GM19395 (cell line): ENCODE measurements at regions not wholly inside any gene's neighbourhood (a gene's known extent, or its start where the extent isn't known, plus 50 kb on each side); places are given as distances from the start of the nearest gene placed in this dataset.

Experiments used
- ATAC-seq: cut with Tn5 transposase; IDR thresholded peaks from one replicate; pipeline ENCODE4 v1.9.1; 2021; ENCODE audit warnings: mild to moderate bottlenecking, moderate library complexity; ENCODE audit not compliant: unreplicated experiment

GRCh38 chr22:49021926-49022815, 805.5 kb downstream of the BRD1 start:
- ATAC-seq = no peak

- no peak for ATAC-seq
Observed at GRCh38 chr22:49021131-49021925, 806.3 kb downstream of the BRD1 start.

GRCh38 chr22:49019737-49020713, 807.6 kb downstream of the BRD1 start:
- no peak for ATAC-seq

- ATAC-seq = no peak
Observed at GRCh38 chr22:49018601-49019000, 809.1 kb downstream of the BRD1 start.

GRCh38 chr22:49017482-49018329, 810.0 kb downstream of the BRD1 start:
- no peak for ATAC-seq

GRCh38 chr22:49016909-49017481, 810.7 kb downstream of the BRD1 start:
- ATAC-seq = no peak

GRCh38 chr22:49015993-49016908, 811.4 kb downstream of the BRD1 start:
- ATAC-seq = no peak

- no peak for ATAC-seq
Observed at GRCh38 chr22:49015459-49015858, 812.2 kb downstream of the BRD1 start.

- ATAC-seq = no peak
Observed at GRCh38 chr22:49014227-49015201, 813.2 kb downstream of the BRD1 start.

GRCh38 chr22:49013707-49014106, 814.0 kb downstream of the BRD1 start:
- ATAC-seq = no peak

GRCh38 chr22:49012712-49013395, 814.8 kb downstream of the BRD1 start:
- no peak for ATAC-seq

- no peak for ATAC-seq
Observed at GRCh38 chr22:49011769-49012648, 815.7 kb downstream of the BRD1 start.

- no peak for ATAC-seq
Observed at GRCh38 chr22:49011379-49011768, 816.3 kb downstream of the BRD1 start.

- no peak for ATAC-seq
Observed at GRCh38 chr22:49010901-49011300, 816.8 kb downstream of the BRD1 start.

- ATAC-seq = no peak
Observed at GRCh38 chr22:49010070-49010863, 817.4 kb downstream of the BRD1 start.
